RPMI7951 (cell line): ENCODE measurements at regions not wholly inside any gene's neighbourhood (a gene's known extent, or its start where the extent isn't known, plus 50 kb on each side); places are given as distances from the start of the nearest gene placed in this dataset.
"Not testable (repeated sequence)": the region's sequence is repeated elsewhere in the genome, so short reads cannot be mapped to it uniquely, and the experiment has no call there.

Experiments used
- DNase-seq: peaks from one replicate; pipeline ENCODE4 v3.0.0-alpha.2; 2012; ENCODE audit warnings: low read depth

DNA sequence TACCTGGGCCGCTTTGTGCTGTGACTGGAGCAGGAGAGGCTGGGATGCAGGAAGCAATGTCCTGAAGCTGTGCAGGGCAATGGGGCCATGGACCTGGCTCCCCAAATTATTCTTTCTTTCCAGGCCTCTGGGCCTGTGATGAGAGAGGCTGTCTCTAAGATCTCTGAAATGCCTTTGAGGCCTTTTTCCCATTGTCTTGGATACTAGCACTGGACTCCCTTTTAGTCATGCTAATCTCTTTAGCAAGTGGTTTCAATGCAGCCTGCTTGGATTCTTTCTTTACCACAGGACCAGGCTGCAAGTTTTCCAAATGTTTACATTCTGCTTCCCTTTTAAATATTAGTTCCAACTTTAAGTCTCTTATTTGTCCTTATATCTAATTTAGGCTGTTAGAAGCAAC, 64.8 kb upstream of the SGO1 start:
- DNase-seq = no peak

DNA sequence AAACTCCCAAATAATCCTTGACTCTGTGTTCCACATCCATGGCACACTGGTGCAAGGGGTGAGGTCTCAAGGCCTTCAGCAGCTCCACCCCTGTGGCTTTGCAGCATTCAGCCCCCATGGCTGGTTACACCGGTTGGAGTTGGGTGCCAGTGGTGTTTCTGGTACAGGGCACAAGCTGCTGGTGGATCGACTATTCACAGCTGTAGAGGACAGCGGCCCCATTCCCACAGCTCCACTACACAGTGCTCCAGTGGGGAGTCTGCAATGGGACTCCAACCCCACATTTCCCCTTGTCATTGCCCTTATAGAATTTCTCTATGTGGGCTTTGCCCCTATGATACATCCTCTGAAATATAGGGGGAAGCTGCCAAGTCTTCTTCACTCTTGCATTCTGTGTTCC, 64.3 kb upstream of the SGO1 start:
- DNase-seq = no peak

DNA sequence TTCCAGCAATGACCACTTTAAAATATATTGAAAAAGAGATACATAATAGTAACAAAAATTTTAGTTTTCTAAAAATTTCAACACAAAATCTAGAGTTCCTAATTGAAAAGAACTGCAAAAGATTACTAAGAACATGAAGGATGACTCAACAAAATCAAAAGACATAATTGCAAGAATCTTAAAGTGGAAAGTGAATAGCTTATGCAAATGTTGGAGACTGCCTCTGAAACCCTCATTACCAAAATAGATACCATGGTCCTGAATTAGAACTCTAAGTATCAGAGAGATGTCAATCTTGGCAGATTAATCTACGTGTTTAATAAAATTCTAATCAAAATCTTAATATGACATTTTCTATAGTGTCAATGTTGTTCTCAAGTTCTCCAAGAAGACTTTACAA, 60.7 kb upstream of the SGO1 start:
- no peak for DNase-seq

DNA sequence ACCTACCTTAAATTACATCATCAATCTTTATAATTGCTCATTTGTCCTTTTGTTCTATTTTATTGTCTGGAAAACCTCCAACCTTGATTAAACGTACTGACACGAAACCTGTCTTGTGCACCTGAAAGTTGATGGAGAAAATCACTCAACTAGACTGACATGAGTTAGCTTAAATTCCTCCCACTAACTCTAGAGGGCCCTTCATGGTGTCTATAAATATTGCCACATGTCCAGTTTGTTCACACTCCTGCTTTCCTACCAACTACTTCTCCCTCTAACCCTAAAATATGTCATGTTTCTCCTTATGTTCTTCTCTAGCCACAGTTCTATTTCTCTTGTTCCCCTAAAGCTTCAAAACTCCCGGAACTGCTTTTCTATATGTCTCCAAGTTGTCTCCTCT, 59.8 kb upstream of the SGO1 start:
- no peak for DNase-seq

DNA sequence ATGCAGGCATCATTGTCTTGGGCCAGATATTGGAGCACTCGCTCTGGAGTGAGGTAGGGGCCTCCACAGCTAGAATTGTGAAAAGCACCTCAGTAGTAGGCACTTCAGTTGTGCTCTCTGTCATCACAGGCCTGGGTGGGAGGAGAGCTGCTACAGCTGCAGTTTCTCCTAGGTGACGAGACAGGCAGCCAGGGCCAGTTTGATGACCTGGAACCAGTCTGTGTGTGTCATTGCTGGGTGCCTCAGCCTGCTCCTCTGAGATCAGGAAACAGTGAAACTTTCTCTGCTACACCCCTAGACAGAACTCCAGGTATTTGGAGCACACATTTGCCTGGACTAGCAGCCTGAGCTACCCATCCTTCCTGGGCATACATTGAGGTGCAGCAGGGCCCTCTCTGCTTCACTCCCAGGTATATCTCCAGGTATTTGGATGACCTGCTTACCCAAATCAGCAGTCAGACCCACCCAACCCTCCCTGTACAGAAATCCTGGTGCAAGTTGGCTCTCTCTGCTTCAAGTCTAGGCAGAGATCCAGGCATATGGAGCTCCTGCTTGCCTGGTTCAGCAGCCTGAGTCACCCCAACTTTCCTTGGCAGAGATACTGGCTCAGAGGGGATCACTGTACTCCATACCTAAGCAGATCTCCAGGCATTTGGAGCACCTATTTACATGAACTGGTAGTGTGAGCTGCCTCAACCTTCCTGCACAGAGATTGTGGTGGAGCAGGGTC, 54.3 kb upstream of the SGO1 start:
- DNase-seq = no peak

DNA sequence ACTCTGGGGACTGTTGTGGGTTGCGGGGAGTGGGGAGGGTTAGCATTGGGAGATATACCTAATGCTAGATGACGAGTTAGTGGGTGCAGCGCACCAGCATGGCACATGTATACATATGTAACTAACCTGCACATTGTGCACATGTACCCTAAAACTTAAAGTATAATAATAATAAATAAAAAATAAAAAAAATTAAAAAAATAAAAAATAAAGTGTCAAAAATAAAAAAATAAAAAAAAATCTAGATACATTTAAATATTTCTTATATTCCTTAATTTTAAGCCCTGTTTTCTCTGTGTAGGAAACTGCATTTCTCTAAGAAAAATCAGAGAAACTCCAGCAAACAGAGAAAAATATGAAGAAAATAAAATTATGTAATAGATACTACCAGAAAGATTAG, 52.2 kb upstream of the SGO1 start:
- DNase-seq = not testable (repeated sequence)

DNA sequence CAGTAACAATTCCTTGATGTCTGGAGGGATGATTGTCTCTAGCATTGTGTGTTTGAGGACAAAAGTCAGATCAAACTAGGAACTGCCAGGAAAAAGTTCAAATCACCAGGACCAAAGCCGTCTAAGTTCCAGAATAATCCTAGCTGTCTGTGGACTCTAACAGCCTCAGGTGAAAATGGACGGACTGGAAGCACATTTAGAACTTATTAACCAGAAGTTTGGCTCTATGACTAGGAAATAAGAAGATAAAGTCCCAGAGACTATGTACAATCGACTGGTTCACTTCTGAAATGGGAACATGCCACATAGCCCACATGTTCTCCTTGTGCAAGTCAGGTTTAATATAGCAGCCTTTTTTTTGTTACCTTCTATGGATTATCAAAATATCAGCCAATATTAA, 50.6 kb upstream of the SGO1 start:
- no peak for DNase-seq
